ENCODE measurements at regions not wholly inside any gene's neighbourhood (a gene's known extent, or its start where the extent isn't known, plus 50 kb on each side); places are given as distances from the start of the nearest gene placed in this dataset.

DNA sequence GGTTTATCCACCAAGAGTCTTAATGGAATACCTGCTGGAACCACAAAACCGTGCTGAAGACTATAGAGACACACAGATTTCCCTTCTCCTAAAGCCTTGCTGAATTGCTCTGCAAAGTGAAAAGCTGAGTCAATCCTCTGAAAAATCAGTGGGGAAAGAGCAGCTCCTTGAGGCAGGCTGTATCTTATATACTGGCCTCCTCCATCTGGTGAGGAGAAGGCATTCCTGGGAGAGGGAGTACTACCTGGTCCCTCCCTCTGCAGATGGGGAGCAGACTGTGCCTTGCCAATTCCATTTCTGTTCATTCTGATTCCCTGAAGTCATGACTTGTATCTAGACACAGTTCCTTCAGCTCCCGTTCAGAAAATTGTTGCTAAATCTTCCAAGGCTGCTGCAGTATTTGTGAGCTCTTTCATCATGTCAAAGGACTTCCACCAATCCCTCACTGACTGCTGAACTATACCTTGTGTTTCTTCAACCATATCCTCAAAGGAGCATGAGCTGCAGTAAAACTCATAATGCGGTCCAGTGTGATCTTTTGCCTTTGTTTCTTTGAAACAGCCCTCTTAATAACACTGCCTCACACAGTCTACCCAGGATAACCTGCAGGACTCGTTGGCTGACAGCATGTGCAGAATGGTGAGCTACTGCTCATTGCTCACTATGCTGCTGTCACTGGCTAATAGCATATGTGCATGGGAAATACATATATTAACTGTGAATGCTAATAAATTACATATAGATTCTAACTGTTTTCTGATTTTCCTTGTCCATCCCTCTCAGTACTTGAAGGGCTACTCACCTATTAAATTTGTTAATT is 84.5 kb downstream of the FOXD1 start:
- ATAC-seq, result no peak
- H3K27me3 ChIP-seq, result peaks cover 0 to 2% (median 0%) of the 10 kb centered on the region in 3 donors
- intact Hi-C loops (cut with DNase I; ENCODE audit: low total_unique reads), result no loop called here

DNA sequence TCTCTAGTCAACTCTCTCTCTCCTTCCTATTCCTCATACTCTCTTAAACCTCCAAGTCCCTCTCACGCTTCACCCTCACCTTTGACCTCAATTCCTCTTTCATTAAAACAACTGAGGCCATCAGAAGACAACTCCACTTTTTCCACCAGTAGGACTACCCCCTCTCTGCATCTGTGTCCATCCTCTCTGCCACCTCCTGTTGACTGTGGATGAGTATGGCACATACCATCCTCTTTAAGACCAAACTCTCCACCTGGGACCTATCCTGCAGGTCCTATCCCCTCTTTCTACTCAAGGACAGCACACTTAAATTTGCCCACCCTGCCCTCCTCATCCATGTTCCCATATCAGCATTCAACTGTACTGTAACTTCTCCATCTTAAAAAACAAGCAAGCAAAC is 89.2 kb downstream of the FOXD1 start:
- no peaks in the 10 kb centered on the region for H3K36me3 ChIP-seq
- no peak overlapping the region for H3K4me3 ChIP-seq
- H3K4me1 ChIP-seq, result no peaks in the 10 kb centered on the region
- in situ Hi-C loops (cut with MboI; ENCODE audit: low sequenced_read_pairs in 4 of 4) (no loop called here), intact Hi-C loops (cut with DNase I; ENCODE audit: low total_unique reads) (no loop called here)
- no peaks in the 10 kb centered on the region for H3K9me3 ChIP-seq
- TF ChIP-seq, protein P1, sequence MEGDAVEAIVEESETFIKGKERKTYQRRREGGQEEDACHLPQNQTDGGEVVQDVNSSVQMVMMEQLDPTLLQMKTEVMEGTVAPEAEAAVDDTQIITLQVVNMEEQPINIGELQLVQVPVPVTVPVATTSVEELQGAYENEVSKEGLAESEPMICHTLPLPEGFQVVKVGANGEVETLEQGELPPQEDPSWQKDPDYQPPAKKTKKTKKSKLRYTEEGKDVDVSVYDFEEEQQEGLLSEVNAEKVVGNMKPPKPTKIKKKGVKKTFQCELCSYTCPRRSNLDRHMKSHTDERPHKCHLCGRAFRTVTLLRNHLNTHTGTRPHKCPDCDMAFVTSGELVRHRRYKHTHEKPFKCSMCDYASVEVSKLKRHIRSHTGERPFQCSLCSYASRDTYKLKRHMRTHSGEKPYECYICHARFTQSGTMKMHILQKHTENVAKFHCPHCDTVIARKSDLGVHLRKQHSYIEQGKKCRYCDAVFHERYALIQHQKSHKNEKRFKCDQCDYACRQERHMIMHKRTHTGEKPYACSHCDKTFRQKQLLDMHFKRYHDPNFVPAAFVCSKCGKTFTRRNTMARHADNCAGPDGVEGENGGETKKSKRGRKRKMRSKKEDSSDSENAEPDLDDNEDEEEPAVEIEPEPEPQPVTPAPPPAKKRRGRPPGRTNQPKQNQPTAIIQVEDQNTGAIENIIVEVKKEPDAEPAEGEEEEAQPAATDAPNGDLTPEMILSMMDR (IDR thresholded peaks at IDR 0.05 in 4 of 5, conservative IDR thresholded peaks at IDR 0.05 in 1 of 5), result no peak
- no peak for TF ChIP-seq POLR2A (IDR thresholded peaks at IDR 0.05)
- peaks cover 3 to 13% (median 7%) of the 10 kb centered on the region in 3 donors for H3K27me3 ChIP-seq
- H3K27ac ChIP-seq, result no peak overlapping the region
- ATAC-seq (no peak), DNase-seq (no peak)

More for the DNA sequence above, 84.5 kb downstream of the FOXD1 start:
- no peak overlapping the region for H3K27ac ChIP-seq
- no peaks in the 10 kb centered on the region for H3K9me3 ChIP-seq
- no peak overlapping the region for H3K4me3 ChIP-seq
- TF ChIP-seq, protein P1 (IDR thresholded peaks at IDR 0.05 in 4 of 5, conservative IDR thresholded peaks at IDR 0.05 in 1 of 5), result no peak
- TF ChIP-seq POLR2A (IDR thresholded peaks at IDR 0.05), result no peak
- no peaks in the 10 kb centered on the region for H3K4me1 ChIP-seq
- in situ Hi-C loops (cut with MboI; ENCODE audit: low sequenced_read_pairs in 4 of 4), result no loop called here
- no peaks in the 10 kb centered on the region for H3K36me3 ChIP-seq
- no peak for DNase-seq

DNA sequence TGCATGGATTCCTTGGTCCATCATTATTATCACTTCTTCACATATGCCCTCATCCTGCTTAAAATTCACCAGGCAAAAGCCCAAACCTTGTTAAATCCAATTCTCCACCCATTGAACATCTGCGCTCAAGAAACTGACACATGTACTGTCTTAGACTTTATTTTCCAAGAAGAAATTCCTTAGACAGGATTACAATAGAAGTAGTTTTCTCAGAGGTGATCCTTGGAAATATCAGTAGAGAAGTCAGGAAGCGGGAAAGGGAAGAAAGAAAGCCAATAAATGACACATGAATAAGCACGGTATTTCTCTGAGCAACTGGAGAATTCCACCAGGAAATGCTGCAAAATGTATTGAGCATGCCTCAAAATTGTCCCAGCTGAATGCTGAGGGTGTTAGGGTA is 90.2 kb downstream of the FOXD1 start:
- H3K36me3 ChIP-seq, result no peaks in the 10 kb centered on the region
- ATAC-seq (no peak), DNase-seq (no peak)
- intact Hi-C loops (cut with DNase I; ENCODE audit: low total_unique reads), result no loop called here
- no peaks in the 10 kb centered on the region for H3K4me1 ChIP-seq
- no peak overlapping the region for H3K27ac ChIP-seq
- in situ Hi-C loops (cut with MboI; ENCODE audit: low sequenced_read_pairs in 4 of 4), result no loop called here
- peaks cover 8 to 13% (median 11%) of the 10 kb centered on the region in 3 donors for H3K27me3 ChIP-seq
- TF ChIP-seq, protein P1 (IDR thresholded peaks at IDR 0.05 in 4 of 5, conservative IDR thresholded peaks at IDR 0.05 in 1 of 5), result no peak
- no peak for TF ChIP-seq POLR2A (IDR thresholded peaks at IDR 0.05)
- H3K9me3 ChIP-seq, result no peaks in the 10 kb centered on the region
- no peak overlapping the region for H3K4me3 ChIP-seq

DNA sequence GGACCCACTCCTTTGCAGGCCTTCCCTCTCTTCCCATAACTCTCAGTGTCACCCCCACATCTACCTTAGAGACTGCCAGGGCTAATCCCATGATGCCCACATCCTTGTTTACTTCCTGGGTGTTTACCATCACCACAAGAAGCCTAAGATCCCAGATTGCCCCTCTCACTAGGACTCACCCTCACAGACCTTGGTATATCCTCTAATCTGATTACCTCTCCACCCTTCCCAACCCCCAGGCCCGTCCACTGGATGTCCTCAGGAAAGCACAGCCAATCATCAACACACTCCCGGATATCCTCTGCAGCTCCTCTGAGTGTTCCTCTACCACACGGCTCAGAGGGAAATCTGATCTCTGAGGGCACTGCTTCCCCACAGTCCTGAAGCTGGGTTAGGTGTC is 91.0 kb downstream of the FOXD1 start:
- H3K9me3 ChIP-seq, result no peaks in the 10 kb centered on the region
- ATAC-seq (no peak), DNase-seq (no peak)
- intact Hi-C loops (cut with DNase I; ENCODE audit: low total_unique reads) (no loop called here), in situ Hi-C loops (cut with MboI; ENCODE audit: low sequenced_read_pairs in 4 of 4) (no loop called here)
- no peak overlapping the region for H3K27ac ChIP-seq
- H3K4me1 ChIP-seq, result no peaks in the 10 kb centered on the region
- no peaks in the 10 kb centered on the region for H3K36me3 ChIP-seq
- no peak for TF ChIP-seq POLR2A (IDR thresholded peaks at IDR 0.05)
- TF ChIP-seq, protein P1 (IDR thresholded peaks at IDR 0.05 in 4 of 5, conservative IDR thresholded peaks at IDR 0.05 in 1 of 5), result no peak
- no peak overlapping the region for H3K4me3 ChIP-seq
- peaks cover 11 to 13% (median 11%) of the 10 kb centered on the region in 3 donors for H3K27me3 ChIP-seq

Measured in gastrocnemius medialis (tissue), 4 donors.